ENCODE measurements at regions not wholly inside any gene's neighbourhood (a gene's known extent, or its start where the extent isn't known, plus 50 kb on each side); places are given as distances from the start of the nearest gene placed in this dataset.

- H3K4me3 ChIP-seq (ENCODE audit: low read length), result no peak overlapping the region
- H3K27me3 ChIP-seq (ENCODE audit: control insufficient read depth, insufficient read depth, low read length), result no peaks in the 10 kb centered on the region
- no peaks in the 10 kb centered on the region for H3K9me3 ChIP-seq (ENCODE audit: control insufficient read depth, low read depth, low read length)
- no peaks in the 10 kb centered on the region for H3K4me1 ChIP-seq (ENCODE audit: control insufficient read depth, low read depth, low read length)
- H3K27ac ChIP-seq (ENCODE audit: low read length), result no peak overlapping the region
- H3K36me3 ChIP-seq (ENCODE audit: control insufficient read depth, low read depth, low read length), result no peaks in the 10 kb centered on the region
- H3K9ac ChIP-seq (ENCODE audit: low read length), result no peak overlapping the region
These were observed 646.2 kb downstream of the TRAM1L1 start for GRCh38 chr4:116438981-116439729.

GRCh38 chr4:116438417-116438816, 647.0 kb downstream of the TRAM1L1 start:
- Histone ChIP-seq H3K9ac (ENCODE audit: low read length) (no peak overlapping the region), H3K4me1 (ENCODE audit: control insufficient read depth, low read depth, low read length) (no peaks in the 10 kb centered on the region), H3K4me3 (ENCODE audit: low read length) (no peak overlapping the region), H3K27ac (ENCODE audit: low read length) (no peak overlapping the region), H3K9me3 (ENCODE audit: control insufficient read depth, low read depth, low read length) (no peaks in the 10 kb centered on the region), H3K36me3 (ENCODE audit: control insufficient read depth, low read depth, low read length) (no peaks in the 10 kb centered on the region), H3K27me3 (ENCODE audit: control insufficient read depth, insufficient read depth, low read length) (no peaks in the 10 kb centered on the region)

- Histone ChIP-seq H3K27ac (ENCODE audit: low read length) (no peak overlapping the region), H3K9ac (ENCODE audit: low read length) (no peak overlapping the region), H3K4me1 (ENCODE audit: control insufficient read depth, low read depth, low read length) (no peaks in the 10 kb centered on the region), H3K9me3 (ENCODE audit: control insufficient read depth, low read depth, low read length) (no peaks in the 10 kb centered on the region), H3K4me3 (ENCODE audit: low read length) (no peak overlapping the region), H3K27me3 (ENCODE audit: control insufficient read depth, insufficient read depth, low read length) (no peaks in the 10 kb centered on the region), H3K36me3 (ENCODE audit: control insufficient read depth, low read depth, low read length) (no peaks in the 10 kb centered on the region)
These were observed 657.7 kb downstream of the TRAM1L1 start for GRCh38 chr4:116427666-116428065.

GRCh38 chr4:116413222-116413621, 672.2 kb downstream of the TRAM1L1 start:
- H3K27ac ChIP-seq (ENCODE audit: low read length), result no peak overlapping the region
- H3K36me3 ChIP-seq (ENCODE audit: control insufficient read depth, low read depth, low read length), result no peaks in the 10 kb centered on the region
- no peaks in the 10 kb centered on the region for H3K9me3 ChIP-seq (ENCODE audit: control insufficient read depth, low read depth, low read length)
- no peak overlapping the region for H3K9ac ChIP-seq (ENCODE audit: low read length)
- no peak overlapping the region for H3K4me3 ChIP-seq (ENCODE audit: low read length)
- H3K4me1 ChIP-seq (ENCODE audit: control insufficient read depth, low read depth, low read length), result no peaks in the 10 kb centered on the region
- H3K27me3 ChIP-seq (ENCODE audit: control insufficient read depth, insufficient read depth, low read length), result no peaks in the 10 kb centered on the region

- H3K27me3 ChIP-seq (ENCODE audit: control insufficient read depth, insufficient read depth, low read length), result no peaks in the 10 kb centered on the region
- no peak overlapping the region for H3K4me3 ChIP-seq (ENCODE audit: low read length)
- no peaks in the 10 kb centered on the region for H3K36me3 ChIP-seq (ENCODE audit: control insufficient read depth, low read depth, low read length)
- H3K9me3 ChIP-seq (ENCODE audit: control insufficient read depth, low read depth, low read length), result no peaks in the 10 kb centered on the region
- peaks cover 5% of the 10 kb centered on the region for H3K4me1 ChIP-seq (ENCODE audit: control insufficient read depth, low read depth, low read length)
- no peak overlapping the region for H3K9ac ChIP-seq (ENCODE audit: low read length)
- no peak overlapping the region for H3K27ac ChIP-seq (ENCODE audit: low read length)
These were observed 684.1 kb downstream of the TRAM1L1 start for GRCh38 chr4:116401293-116401692.

GRCh38 chr4:116400480-116400879, 684.9 kb downstream of the TRAM1L1 start:
- Histone ChIP-seq H3K9me3 (ENCODE audit: control insufficient read depth, low read depth, low read length) (no peaks in the 10 kb centered on the region), H3K36me3 (ENCODE audit: control insufficient read depth, low read depth, low read length) (no peaks in the 10 kb centered on the region), H3K9ac (ENCODE audit: low read length) (no peak overlapping the region), H3K27me3 (ENCODE audit: control insufficient read depth, insufficient read depth, low read length) (no peaks in the 10 kb centered on the region), H3K4me1 (ENCODE audit: control insufficient read depth, low read depth, low read length) (peaks cover 5% of the 10 kb centered on the region), H3K4me3 (ENCODE audit: low read length) (no peak overlapping the region), H3K27ac (ENCODE audit: low read length) (no peak overlapping the region)

GRCh38 chr4:116397714-116398113, 687.7 kb downstream of the TRAM1L1 start:
- H3K4me3 ChIP-seq (ENCODE audit: low read length), result no peak overlapping the region
- no peak overlapping the region for H3K27ac ChIP-seq (ENCODE audit: low read length)
- no peaks in the 10 kb centered on the region for H3K9me3 ChIP-seq (ENCODE audit: control insufficient read depth, low read depth, low read length)
- H3K36me3 ChIP-seq (ENCODE audit: control insufficient read depth, low read depth, low read length), result no peaks in the 10 kb centered on the region
- no peaks in the 10 kb centered on the region for H3K27me3 ChIP-seq (ENCODE audit: control insufficient read depth, insufficient read depth, low read length)
- H3K9ac ChIP-seq (ENCODE audit: low read length), result no peak overlapping the region
- peaks cover 5% of the 10 kb centered on the region for H3K4me1 ChIP-seq (ENCODE audit: control insufficient read depth, low read depth, low read length)

- Histone ChIP-seq H3K27ac (ENCODE audit: low read length) (no peak overlapping the region), H3K4me1 (ENCODE audit: control insufficient read depth, low read depth, low read length) (peaks cover 5% of the 10 kb centered on the region), H3K9me3 (ENCODE audit: control insufficient read depth, low read depth, low read length) (no peaks in the 10 kb centered on the region), H3K36me3 (ENCODE audit: control insufficient read depth, low read depth, low read length) (no peaks in the 10 kb centered on the region), H3K9ac (ENCODE audit: low read length) (no peak overlapping the region), H3K4me3 (ENCODE audit: low read length) (no peak overlapping the region), H3K27me3 (ENCODE audit: control insufficient read depth, insufficient read depth, low read length) (no peaks in the 10 kb centered on the region)
These were observed 688.1 kb downstream of the TRAM1L1 start for GRCh38 chr4:116397291-116397690.

- H3K9me3 ChIP-seq (ENCODE audit: control insufficient read depth, low read depth, low read length), result no peaks in the 10 kb centered on the region
- H3K36me3 ChIP-seq (ENCODE audit: control insufficient read depth, low read depth, low read length), result no peaks in the 10 kb centered on the region
- H3K4me3 ChIP-seq (ENCODE audit: low read length), result no peak overlapping the region
- peaks cover 5% of the 10 kb centered on the region for H3K4me1 ChIP-seq (ENCODE audit: control insufficient read depth, low read depth, low read length)
- no peaks in the 10 kb centered on the region for H3K27me3 ChIP-seq (ENCODE audit: control insufficient read depth, insufficient read depth, low read length)
- H3K9ac ChIP-seq (ENCODE audit: low read length), result no peak overlapping the region
- H3K27ac ChIP-seq (ENCODE audit: low read length), result no peak overlapping the region
These were observed 690.0 kb downstream of the TRAM1L1 start for GRCh38 chr4:116395408-116395807.

GRCh38 chr4:116391020-116391419, 694.4 kb downstream of the TRAM1L1 start:
- Histone ChIP-seq H3K27me3 (ENCODE audit: control insufficient read depth, insufficient read depth, low read length) (no peaks in the 10 kb centered on the region), H3K9me3 (ENCODE audit: control insufficient read depth, low read depth, low read length) (no peaks in the 10 kb centered on the region), H3K4me1 (ENCODE audit: control insufficient read depth, low read depth, low read length) (no peaks in the 10 kb centered on the region), H3K27ac (ENCODE audit: low read length) (no peak overlapping the region), H3K9ac (ENCODE audit: low read length) (no peak overlapping the region), H3K4me3 (ENCODE audit: low read length) (no peak overlapping the region), H3K36me3 (ENCODE audit: control insufficient read depth, low read depth, low read length) (no peaks in the 10 kb centered on the region)

- Histone ChIP-seq H3K27me3 (ENCODE audit: control insufficient read depth, insufficient read depth, low read length) (no peaks in the 10 kb centered on the region), H3K27ac (ENCODE audit: low read length) (no peak overlapping the region), H3K9ac (ENCODE audit: low read length) (no peak overlapping the region), H3K4me3 (ENCODE audit: low read length) (no peak overlapping the region), H3K9me3 (ENCODE audit: control insufficient read depth, low read depth, low read length) (no peaks in the 10 kb centered on the region), H3K36me3 (ENCODE audit: control insufficient read depth, low read depth, low read length) (no peaks in the 10 kb centered on the region), H3K4me1 (ENCODE audit: control insufficient read depth, low read depth, low read length) (no peaks in the 10 kb centered on the region)
These were observed 696.2 kb downstream of the TRAM1L1 start for GRCh38 chr4:116389139-116389538.

- Histone ChIP-seq H3K27ac (ENCODE audit: low read length) (no peak overlapping the region), H3K9ac (ENCODE audit: low read length) (no peak overlapping the region), H3K27me3 (ENCODE audit: control insufficient read depth, insufficient read depth, low read length) (no peaks in the 10 kb centered on the region), H3K36me3 (ENCODE audit: control insufficient read depth, low read depth, low read length) (no peaks in the 10 kb centered on the region), H3K4me3 (ENCODE audit: low read length) (no peak overlapping the region), H3K4me1 (ENCODE audit: control insufficient read depth, low read depth, low read length) (no peaks in the 10 kb centered on the region), H3K9me3 (ENCODE audit: control insufficient read depth, low read depth, low read length) (no peaks in the 10 kb centered on the region)
These were observed 697.4 kb downstream of the TRAM1L1 start for GRCh38 chr4:116387937-116388474.

All from iPS-18a (cell line).